HG03521 (cell line): ENCODE measurements at regions not wholly inside any gene's neighbourhood (a gene's known extent, or its start where the extent isn't known, plus 50 kb on each side); places are given as distances from the start of the nearest gene placed in this dataset.

Experiments
- ATAC-seq: cut with Tn5 transposase; IDR thresholded peaks from one replicate; pipeline ENCODE4 v1.9.1; 2021; ENCODE audit warnings: mild to moderate bottlenecking, moderate library complexity; ENCODE audit not compliant: unreplicated experiment

- no peak for ATAC-seq
Observed at GRCh38 chr6:167731731-167732422, 94.8 kb upstream of the AFDN start.

- peak; percentile 58 for ATAC-seq
Observed at GRCh38 chr6:167733740-167734661, 92.7 kb upstream of the AFDN start.

GRCh38 chr6:167734662-167735083 lies 92.0 kb upstream of the AFDN start:
- peak; percentile 17 for ATAC-seq

GRCh38 chr6:167735084-167735950 lies 91.4 kb upstream of the AFDN start:
- no peak for ATAC-seq

GRCh38 chr6:167735951-167736288 lies 90.8 kb upstream of the AFDN start:
- no peak for ATAC-seq

- ATAC-seq: no peak
Observed at GRCh38 chr6:167736486-167737204, 90.1 kb upstream of the AFDN start.

- no peak for ATAC-seq
Observed at GRCh38 chr6:167737205-167737830, 89.4 kb upstream of the AFDN start.

GRCh38 chr6:167738386-167738785 lies 88.3 kb upstream of the AFDN start:
- no peak for ATAC-seq

- no peak for ATAC-seq
Observed at GRCh38 chr6:167739721-167740475, 86.8 kb upstream of the AFDN start.

GRCh38 chr6:167742719-167743303 lies 83.9 kb upstream of the AFDN start:
- no peak for ATAC-seq

GRCh38 chr6:167744681-167745669 lies 81.7 kb upstream of the AFDN start:
- ATAC-seq: no peak

GRCh38 chr6:167745670-167746389 lies 80.9 kb upstream of the AFDN start:
- ATAC-seq: no peak

- no peak for ATAC-seq
Observed at GRCh38 chr6:167746390-167746907, 80.3 kb upstream of the AFDN start.

- no peak for ATAC-seq
Observed at GRCh38 chr6:167746975-167747374, 79.7 kb upstream of the AFDN start.

- no peak for ATAC-seq
Observed at GRCh38 chr6:167747645-167748044, 79.1 kb upstream of the AFDN start.

- ATAC-seq: no peak
Observed at GRCh38 chr6:167748046-167748445, 78.7 kb upstream of the AFDN start.
